ENCODE measurements at regions not wholly inside any gene's neighbourhood (a gene's known extent, or its start where the extent isn't known, plus 50 kb on each side); places are given as distances from the start of the nearest gene placed in this dataset.
"Not testable (repeated sequence)": the region's sequence is repeated elsewhere in the genome, so short reads cannot be mapped to it uniquely, and the experiment has no call there.

DNA sequence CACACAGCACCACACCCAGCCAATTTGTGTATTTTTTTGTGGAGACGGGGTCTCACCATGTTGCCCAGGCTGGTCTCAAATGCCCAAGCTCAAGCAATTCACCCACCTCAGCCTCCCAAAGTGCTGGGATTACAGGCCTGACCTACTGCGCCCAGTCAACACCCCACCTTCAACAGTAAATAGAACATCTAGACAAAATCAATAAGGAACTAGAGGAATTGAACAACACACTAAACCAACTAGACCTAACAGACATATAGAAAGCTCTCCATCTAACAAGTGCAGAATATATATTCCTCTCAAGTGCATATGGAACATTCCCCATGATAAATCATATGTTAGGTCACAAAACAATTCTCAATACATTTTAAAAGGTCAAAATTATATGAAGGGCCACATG is 56.6 kb upstream of the AGAP9 start:
- not testable (repeated sequence) for H3K27me3 ChIP-seq (ENCODE audit: insufficient read depth, low read length); H3K9me3 ChIP-seq (ENCODE audit: insufficient read depth, low read depth, low read length); H3K36me3 ChIP-seq (ENCODE audit: insufficient read depth, low read length); H3K27ac ChIP-seq (ENCODE audit: low read depth, low read length); H3K4me3 ChIP-seq (ENCODE audit: low read length); H3K9ac ChIP-seq (ENCODE audit: low read depth, low read length); H3K4me1 ChIP-seq (ENCODE audit: insufficient read depth, low read length)
- WGBS: 100% methylated on average over 1 of the region's 2 CpGs

DNA sequence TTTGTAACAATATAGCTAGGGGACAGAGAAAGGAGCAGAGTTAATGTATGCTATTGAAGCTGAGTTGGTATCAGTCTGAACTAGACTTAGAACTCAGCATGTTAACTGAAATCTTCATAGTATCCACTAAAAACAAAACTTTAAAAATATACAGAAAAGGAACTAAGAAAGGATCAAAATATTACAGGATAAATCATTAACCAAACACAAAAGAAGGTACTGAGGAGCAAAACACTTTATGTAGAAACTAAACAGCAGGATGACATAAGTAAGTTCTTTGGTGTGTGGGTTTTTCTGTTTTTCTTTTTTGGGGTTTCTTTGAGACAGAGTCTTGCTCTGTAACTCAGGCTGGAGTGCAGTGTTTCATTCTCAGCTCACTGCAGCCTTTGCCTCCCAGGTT is 55.1 kb upstream of the AGAP9 start:
- H3K27me3 ChIP-seq (ENCODE audit: insufficient read depth, low read length); H3K9me3 ChIP-seq (ENCODE audit: insufficient read depth, low read depth, low read length); H3K27ac ChIP-seq (ENCODE audit: low read depth, low read length); H3K4me3 ChIP-seq (ENCODE audit: low read length); H3K36me3 ChIP-seq (ENCODE audit: insufficient read depth, low read length); H3K9ac ChIP-seq (ENCODE audit: low read depth, low read length); H3K4me1 ChIP-seq (ENCODE audit: insufficient read depth, low read length): not testable (repeated sequence)

Data from HUES64 (cell line).